ENCODE measurements at regions not wholly inside any gene's neighbourhood (a gene's known extent, or its start where the extent isn't known, plus 50 kb on each side); places are given as distances from the start of the nearest gene placed in this dataset.

- intact Hi-C loops (cut with micrococcal nuclease) (no loop called here), dilution Hi-C loops (cut with MboI; ENCODE audit: extremely low pct_ligation_motif_present, low sequenced_read_pairs) (no loop called here)
- DNase-seq (ENCODE audit: low read depth, low spot score) = no peak
- Histone ChIP-seq H3K4me2 (ENCODE audit: insufficient read depth, low read length) (no peak overlapping the region), H4K20me1 (replicated peaks; ENCODE audit: control insufficient read depth, extremely low read depth, insufficient read depth, low read length) (no peaks in the 10 kb centered on the region), H3K9me1 (replicated peaks; ENCODE audit: control insufficient read depth, extremely low read depth, insufficient read depth, low read length) (no peaks in the 10 kb centered on the region), H3K27me3 (ENCODE audit: control insufficient read depth in 2 of 2, insufficient read depth in 2 of 2, low read length in 2 of 2) (no peaks in the 10 kb centered on the region), H3K4me1 (ENCODE audit: control insufficient read depth, extremely low read depth, insufficient read depth, low read length) (no peaks in the 10 kb centered on the region), H3K9me3 (replicated peaks; ENCODE audit: control insufficient read depth, insufficient read depth, low read length) (no peaks in the 10 kb centered on the region), H3K79me2 (ENCODE audit: control insufficient read depth, insufficient read depth, low read length) (no peaks in the 10 kb centered on the region), H2AFZ (ENCODE audit: low read depth, low read length) (no peak overlapping the region), H3K36me3 (ENCODE audit: control insufficient read depth in 2 of 2, extremely low read depth in 1 of 2, insufficient read depth in 2 of 2, low read length in 2 of 2) (no peaks in the 10 kb centered on the region), H3K4me3 (replicated peaks in 1 of 3; ENCODE audit: insufficient read depth in 1 of 3, low read depth in 1 of 3, low read length in 3 of 3) (no peak overlapping the region), H3K27ac (ENCODE audit: insufficient read depth, low read depth, low read length) (no peak overlapping the region), H3K9ac (replicated peaks; ENCODE audit: extremely low read depth, insufficient read depth, low read length) (no peak overlapping the region)
- no TSS peak for BruUV-seq (replicated peaks)
- TF ChIP-seq FOS (IDR thresholded peaks at IDR 0.05; ENCODE audit: borderline replicate concordance, insufficient read depth, low read length) (no peak), MYC (IDR thresholded peaks at IDR 0.05; ENCODE audit: low read depth, low read length) (no peak), CTCF (IDR thresholded peaks at IDR 0.05; ENCODE audit: extremely low read depth in 1 of 2, insufficient read depth in 1 of 2, low read depth in 1 of 2, low read length in 2 of 2) (no peak), GATA2 (IDR thresholded peaks at IDR 0.05; ENCODE audit: insufficient read depth, insufficient read length, low read depth, low read length) (no peak), MAX (IDR thresholded peaks at IDR 0.05; ENCODE audit: insufficient read depth, insufficient read length) (no peak), EZH2 (IDR thresholded peaks at IDR 0.05; ENCODE audit: borderline replicate concordance, low read depth, low read length, severe bottlenecking) (no peak), POLR2A (IDR thresholded peaks at IDR 0.05; ENCODE audit: low read depth, low read length) (no peak), POLR2AphosphoS5 (IDR thresholded peaks at IDR 0.05; ENCODE audit: insufficient read depth, low read depth, low read length) (no peak), JUN (IDR thresholded peaks at IDR 0.05; ENCODE audit: borderline replicate concordance, insufficient read depth, insufficient read length, low read depth) (no peak)
- POLR2A ChIA-PET = no interaction called here
- CTCF ChIA-PET = interaction anchor here (1.1 to 2.2 kb wide), 5 partner anchors 13 to 187 kb away, joined by 3 to 8 read pairs (median 3); no protein-coding TSS in a partner anchor
- peak; percentile 48 for FAIRE-seq
Observed at GRCh38 chr3:8436661-8437287, 64.8 kb upstream of the LMCD1 start.

Measured in endothelial cell of umbilical vein (primary cell).